H9 (cell line): ENCODE measurements at regions not wholly inside any gene's neighbourhood (a gene's known extent, or its start where the extent isn't known, plus 50 kb on each side); places are given as distances from the start of the nearest gene placed in this dataset.

Experiments
- DNase-seq: peaks from one replicate; pipeline ENCODE4 v3.0.0-alpha.2; 2017
- H2AFZ ChIP-seq: one replicate; pipeline ENCODE4 v1.6.1; 2013; ENCODE audit warnings: mild to moderate bottlenecking, low read length, control low read depth, moderate library complexity
- H2AK5ac ChIP-seq: 2 replicates; pipeline ENCODE4 v1.6.1; 2013; ENCODE audit warnings: low read length, control low read depth, mixed read lengths; ENCODE audit not compliant: insufficient read length
- H2BK120ac ChIP-seq: one replicate; pipeline ENCODE4 v1.6.1; 2013; ENCODE audit warnings: low read depth, mild to moderate bottlenecking, low read length, control low read depth, inconsistent platforms; ENCODE audit not compliant: poor library complexity, severe bottlenecking
- H2BK12ac ChIP-seq: 2 replicates; pipeline ENCODE4 v1.6.1; 2013; ENCODE audit warnings: low read length, control low read depth, mixed read lengths, low read depth; ENCODE audit not compliant: insufficient read length
- H2BK15ac ChIP-seq: 2 replicates; pipeline ENCODE4 v1.6.1; 2013; ENCODE audit warnings: low read depth, low read length, control low read depth
- H2BK20ac ChIP-seq: one replicate; pipeline ENCODE4 v1.6.1; 2013; ENCODE audit warnings: low read depth, mild to moderate bottlenecking, low read length, control low read depth, inconsistent platforms; ENCODE audit not compliant: poor library complexity, severe bottlenecking
- H2BK5ac ChIP-seq: 2 replicates; pipeline ENCODE4 v1.6.1; 2013; ENCODE audit warnings: low read length, control low read depth, mixed read lengths; ENCODE audit not compliant: insufficient read length
- H3K14ac ChIP-seq: 2 replicates; pipeline ENCODE4 v1.6.1; 2013; ENCODE audit warnings: low read length, control low read depth; ENCODE audit not compliant: insufficient read depth
- H3K18ac ChIP-seq: 2 replicates; pipeline ENCODE4 v1.6.1; 2013; ENCODE audit warnings: low read depth, mild to moderate bottlenecking, mixed read lengths, low read length, control low read depth; ENCODE audit not compliant: insufficient read length
- H3K23ac ChIP-seq: 2 replicates; pipeline ENCODE4 v1.6.1; 2013; ENCODE audit warnings: low read length, control low read depth, mixed read lengths, low read depth; ENCODE audit not compliant: insufficient read length
- H3K23me2 ChIP-seq: 2 replicates; pipeline ENCODE4 v1.6.1; 2013; ENCODE audit warnings: low read depth, mild to moderate bottlenecking, mixed read lengths, low read length, control low read depth; ENCODE audit not compliant: insufficient read length, poor library complexity, severe bottlenecking
- H3K27ac ChIP-seq: 2 replicates; pipeline ENCODE4 v1.5.1; 2013; ENCODE audit warnings: low read length, control low read depth, mixed read lengths, low read depth; ENCODE audit not compliant: insufficient read length
- H3K27me3 ChIP-seq: 2 replicates; pipeline ENCODE4 v1.6.1; 2013; ENCODE audit warnings: low read length, control low read depth, inconsistent platforms; ENCODE audit not compliant: insufficient read depth
- H3K4ac ChIP-seq: 2 replicates; pipeline ENCODE4 v1.6.1; 2013; ENCODE audit warnings: low read depth, mild to moderate bottlenecking, control low read depth, inconsistent platforms, low read length, moderate library complexity
- H3K4me1 ChIP-seq: 2 replicates; pipeline ENCODE4 v1.6.1; 2013; ENCODE audit warnings: low read length, control low read depth, inconsistent platforms; ENCODE audit not compliant: insufficient read depth
- H3K4me2 ChIP-seq: 2 replicates; pipeline ENCODE4 v1.6.1; 2013; ENCODE audit warnings: low read length, control low read depth, mixed read lengths; ENCODE audit not compliant: insufficient read length, insufficient read depth
- H3K56ac ChIP-seq: 2 replicates; pipeline ENCODE4 v1.6.1; 2013; ENCODE audit warnings: low read depth, mild to moderate bottlenecking, mixed read lengths, low read length, control low read depth; ENCODE audit not compliant: insufficient read length
- H3K79me1 ChIP-seq: 2 replicates; pipeline ENCODE4 v1.6.1; 2013; ENCODE audit warnings: low read depth, mild to moderate bottlenecking, moderate library complexity, low read length, control low read depth, inconsistent platforms; ENCODE audit not compliant: insufficient read depth, poor library complexity, severe bottlenecking
- H3K79me2 ChIP-seq: 2 replicates; pipeline ENCODE4 v1.6.1; 2013; ENCODE audit warnings: low read length, control low read depth, inconsistent platforms; ENCODE audit not compliant: insufficient read depth
- H3K9ac ChIP-seq: 2 replicates; pipeline ENCODE4 v1.6.1; 2013; ENCODE audit warnings: low read length, control low read depth, mixed read lengths; ENCODE audit not compliant: insufficient read length; ENCODE audit errors: extremely low read depth
- H3K9me3 ChIP-seq: one replicate; pipeline ENCODE4 v1.6.1; 2013; ENCODE audit warnings: low read depth, low read length, inconsistent platforms; ENCODE audit not compliant: control insufficient read depth
- H3T11ph ChIP-seq: one replicate; pipeline ENCODE4 v1.6.1; 2013; ENCODE audit warnings: mild to moderate bottlenecking, low read length, control low read depth, inconsistent platforms
- H4K20me1 ChIP-seq: one replicate; pipeline ENCODE4 v1.6.1; 2013; ENCODE audit not compliant: control insufficient read depth, insufficient read length, insufficient read depth
- H4K5ac ChIP-seq: 2 replicates; pipeline ENCODE4 v1.6.1; 2013; ENCODE audit warnings: low read depth, mild to moderate bottlenecking, mixed read lengths, low read length, control low read depth; ENCODE audit not compliant: insufficient read length
- H4K8ac ChIP-seq: replicated peaks from 2 replicates; pipeline ENCODE4 v1.6.1; 2013; ENCODE audit warnings: low read length, control low read depth, mixed read lengths, low read depth; ENCODE audit not compliant: insufficient read length
- H4K91ac ChIP-seq: 2 replicates; pipeline ENCODE4 v1.6.1; 2013; ENCODE audit warnings: low read depth, mild to moderate bottlenecking, moderate library complexity, mixed read lengths, low read length, control low read depth; ENCODE audit not compliant: insufficient read length
- H3K27ac Mint-ChIP-seq, 3 experiments: 2 replicates in 2 of 3; 3 replicates in 1 of 3; pipeline ENCODE4 v1.8.0; 2020 to 2021; ENCODE audit warnings: mixed read lengths in 3 of 3, mild to moderate bottlenecking in 1 of 3, moderate library complexity in 1 of 3
- H3K27me3 Mint-ChIP-seq: 2 replicates; pipeline ENCODE4 v1.8.0; 2021; ENCODE audit warnings: low read depth, mild to moderate bottlenecking, moderate library complexity, mixed read lengths
- H3K36me3 Mint-ChIP-seq, 3 experiments: 2 replicates in 2 of 3; 3 replicates in 1 of 3; pipeline ENCODE4 v1.8.0; 2020 to 2021; ENCODE audit warnings: low read depth in 3 of 3, mixed read lengths in 3 of 3; ENCODE audit not compliant: insufficient read depth in 1 of 3
- H3K4me1 Mint-ChIP-seq, 2 experiments: 2 replicates each; pipeline ENCODE4 v1.8.0; 2020; ENCODE audit warnings: mixed read lengths in 2 of 2
- H3K4me3 Mint-ChIP-seq, 2 experiments: 2 replicates in 1 of 2; 3 replicates in 1 of 2; pipeline ENCODE4 v1.8.0; 2020 to 2021; ENCODE audit warnings: mild to moderate bottlenecking in 2 of 2, mixed read lengths in 2 of 2, moderate library complexity in 1 of 2
- H3K9me3 Mint-ChIP-seq, 2 experiments: 2 replicates in 1 of 2; 3 replicates in 1 of 2; pipeline ENCODE4 v1.8.0; 2020; ENCODE audit warnings: mild to moderate bottlenecking in 2 of 2, mixed read lengths in 2 of 2, moderate library complexity in 1 of 2
- WGBS: extraction: QIAGEN DNeasy Blood & Tissue Kit; methylation state at CpG from one replicate; pipeline ENCODE4 v1.1.7; 2013; ENCODE audit warnings: missing lambda C conversion rate, low lambda C conversion rate, mixed read lengths; ENCODE audit not compliant: insufficient read length; ENCODE audit errors: extremely low coverage; 5-methylcytosine and 5-hydroxymethylcytosine counted together
- TF ChIP-seq, protein P1 (sequence below): fragments of 200-600 bp; sonication (generic); conservative IDR thresholded peaks from 3 replicates; pipeline ENCODE4 v1.8.0; 2021; ENCODE audit warnings: antibody characterized with exemption, mild to moderate bottlenecking

DNA sequence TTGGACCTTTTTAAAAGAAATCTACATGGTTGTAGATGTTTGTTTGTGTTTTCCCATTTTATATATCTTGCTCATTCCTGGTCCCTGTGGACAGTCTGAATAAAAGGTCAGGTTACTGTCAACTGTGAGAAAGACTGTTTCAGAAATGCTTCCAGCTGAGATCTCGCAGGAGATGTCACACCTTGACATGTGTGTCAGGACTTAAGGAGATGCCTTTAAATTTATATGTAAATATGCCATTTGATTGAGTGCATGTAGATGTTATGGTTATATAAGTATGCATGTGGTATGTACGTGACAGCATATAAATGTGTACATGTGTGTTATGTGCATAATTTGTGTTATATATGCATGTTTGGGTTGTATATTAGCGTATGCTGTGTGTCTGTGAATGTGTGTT is 2172.3 kb upstream of the CELF4 start:
- WGBS: no CpG with 5 or more reads among the region's 3 CpGs
- Mint-ChIP-seq H3K27me3 (no peaks in the 10 kb centered on the region), H3K4me1 (peaks cover 2 to 3% of the 10 kb centered on the region in 2 experiments), H3K36me3 (no peaks in the 10 kb centered on the region; a peak in 1 of 7 replicates), H3K9me3 (no peaks in the 10 kb centered on the region), H3K27ac (no peak overlapping the region), H3K4me3 (no peak overlapping the region)
- TF ChIP-seq, protein P1, sequence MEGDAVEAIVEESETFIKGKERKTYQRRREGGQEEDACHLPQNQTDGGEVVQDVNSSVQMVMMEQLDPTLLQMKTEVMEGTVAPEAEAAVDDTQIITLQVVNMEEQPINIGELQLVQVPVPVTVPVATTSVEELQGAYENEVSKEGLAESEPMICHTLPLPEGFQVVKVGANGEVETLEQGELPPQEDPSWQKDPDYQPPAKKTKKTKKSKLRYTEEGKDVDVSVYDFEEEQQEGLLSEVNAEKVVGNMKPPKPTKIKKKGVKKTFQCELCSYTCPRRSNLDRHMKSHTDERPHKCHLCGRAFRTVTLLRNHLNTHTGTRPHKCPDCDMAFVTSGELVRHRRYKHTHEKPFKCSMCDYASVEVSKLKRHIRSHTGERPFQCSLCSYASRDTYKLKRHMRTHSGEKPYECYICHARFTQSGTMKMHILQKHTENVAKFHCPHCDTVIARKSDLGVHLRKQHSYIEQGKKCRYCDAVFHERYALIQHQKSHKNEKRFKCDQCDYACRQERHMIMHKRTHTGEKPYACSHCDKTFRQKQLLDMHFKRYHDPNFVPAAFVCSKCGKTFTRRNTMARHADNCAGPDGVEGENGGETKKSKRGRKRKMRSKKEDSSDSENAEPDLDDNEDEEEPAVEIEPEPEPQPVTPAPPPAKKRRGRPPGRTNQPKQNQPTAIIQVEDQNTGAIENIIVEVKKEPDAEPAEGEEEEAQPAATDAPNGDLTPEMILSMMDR: no peak
- Histone ChIP-seq H3K4me1 (no peaks in the 10 kb centered on the region), H4K20me1 (no peaks in the 10 kb centered on the region), H4K5ac (no peak overlapping the region), H3K9ac (no peak overlapping the region), H3T11ph (no peak overlapping the region), H2BK15ac (no peak overlapping the region), H3K9me3 (no peaks in the 10 kb centered on the region), H3K79me2 (no peaks in the 10 kb centered on the region; the same call in 1 of the 2 replicates), H2BK20ac (no peak overlapping the region), H3K23me2 (no peaks in the 10 kb centered on the region), H3K79me1 (no peaks in the 10 kb centered on the region), H2AK5ac (no peak overlapping the region), H3K23ac (no peak overlapping the region), H3K14ac (no peak overlapping the region), H3K27me3 (no peaks in the 10 kb centered on the region), H3K56ac (no peak overlapping the region), H2BK5ac (no peak overlapping the region), H2AFZ (no peak overlapping the region), H2BK120ac (no peak overlapping the region), H3K27ac (no peak overlapping the region), H2BK12ac (no peak overlapping the region), H4K8ac (no peak overlapping the region), H3K4me2 (no peak overlapping the region), H3K4ac (no peak overlapping the region), H4K91ac (no peak overlapping the region), H3K18ac (no peak overlapping the region)
- no peak for DNase-seq
